GM12872 (cell line): ENCODE measurements at regions not wholly inside any gene's neighbourhood (a gene's known extent, or its start where the extent isn't known, plus 50 kb on each side); places are given as distances from the start of the nearest gene placed in this dataset.

Experiments used
- TF ChIP-seq, protein P1 (sequence below): IDR thresholded peaks from 3 replicates; pipeline ENCODE4 v1.5.1; 2011; ENCODE audit warnings: low read depth, mild to moderate bottlenecking, low read length, moderate library complexity; ENCODE audit not compliant: insufficient read depth

DNA sequence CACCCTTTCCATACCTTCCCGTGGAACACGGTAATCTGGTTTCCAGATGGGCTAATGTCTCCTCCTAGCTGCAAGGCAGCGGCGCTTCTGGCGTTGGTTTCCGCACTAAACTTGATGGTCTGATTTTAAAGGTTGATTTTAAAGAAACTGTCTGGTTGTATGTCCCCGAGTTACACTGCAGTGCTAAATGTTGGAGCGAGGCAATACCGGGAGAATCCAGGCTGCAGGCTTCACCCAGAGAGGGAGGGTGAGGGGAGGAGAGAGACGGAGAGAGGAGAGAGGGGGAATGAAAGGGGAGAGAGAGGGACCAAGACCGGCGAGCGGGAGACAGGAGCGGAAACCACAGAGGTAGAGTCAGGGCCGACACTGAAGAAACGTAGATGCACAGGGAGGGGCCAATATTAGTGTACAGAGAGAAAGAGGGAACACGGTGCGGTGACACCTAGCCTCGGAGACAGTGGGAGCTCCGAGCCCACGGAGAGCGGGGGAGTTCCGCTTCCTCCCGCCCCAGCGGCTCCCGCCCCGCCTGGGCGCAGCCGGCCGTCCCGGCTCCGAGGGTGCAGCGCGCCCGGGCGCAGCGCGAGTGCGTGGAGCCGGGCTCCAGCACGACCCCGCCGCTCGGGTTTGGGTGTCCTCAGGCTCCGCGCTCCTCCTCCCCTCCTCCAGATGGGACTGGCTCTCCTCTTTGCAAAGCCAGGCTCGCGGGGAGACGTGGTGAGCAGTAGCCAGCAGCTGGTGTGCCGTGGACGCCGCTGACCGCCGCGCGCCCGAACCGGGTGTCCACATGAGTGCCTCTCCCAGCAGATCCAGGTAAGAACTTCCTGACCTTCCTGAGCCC is 71.9 kb upstream of the GRAMD1B start:
- TF ChIP-seq, protein P1, sequence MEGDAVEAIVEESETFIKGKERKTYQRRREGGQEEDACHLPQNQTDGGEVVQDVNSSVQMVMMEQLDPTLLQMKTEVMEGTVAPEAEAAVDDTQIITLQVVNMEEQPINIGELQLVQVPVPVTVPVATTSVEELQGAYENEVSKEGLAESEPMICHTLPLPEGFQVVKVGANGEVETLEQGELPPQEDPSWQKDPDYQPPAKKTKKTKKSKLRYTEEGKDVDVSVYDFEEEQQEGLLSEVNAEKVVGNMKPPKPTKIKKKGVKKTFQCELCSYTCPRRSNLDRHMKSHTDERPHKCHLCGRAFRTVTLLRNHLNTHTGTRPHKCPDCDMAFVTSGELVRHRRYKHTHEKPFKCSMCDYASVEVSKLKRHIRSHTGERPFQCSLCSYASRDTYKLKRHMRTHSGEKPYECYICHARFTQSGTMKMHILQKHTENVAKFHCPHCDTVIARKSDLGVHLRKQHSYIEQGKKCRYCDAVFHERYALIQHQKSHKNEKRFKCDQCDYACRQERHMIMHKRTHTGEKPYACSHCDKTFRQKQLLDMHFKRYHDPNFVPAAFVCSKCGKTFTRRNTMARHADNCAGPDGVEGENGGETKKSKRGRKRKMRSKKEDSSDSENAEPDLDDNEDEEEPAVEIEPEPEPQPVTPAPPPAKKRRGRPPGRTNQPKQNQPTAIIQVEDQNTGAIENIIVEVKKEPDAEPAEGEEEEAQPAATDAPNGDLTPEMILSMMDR = no peak

DNA sequence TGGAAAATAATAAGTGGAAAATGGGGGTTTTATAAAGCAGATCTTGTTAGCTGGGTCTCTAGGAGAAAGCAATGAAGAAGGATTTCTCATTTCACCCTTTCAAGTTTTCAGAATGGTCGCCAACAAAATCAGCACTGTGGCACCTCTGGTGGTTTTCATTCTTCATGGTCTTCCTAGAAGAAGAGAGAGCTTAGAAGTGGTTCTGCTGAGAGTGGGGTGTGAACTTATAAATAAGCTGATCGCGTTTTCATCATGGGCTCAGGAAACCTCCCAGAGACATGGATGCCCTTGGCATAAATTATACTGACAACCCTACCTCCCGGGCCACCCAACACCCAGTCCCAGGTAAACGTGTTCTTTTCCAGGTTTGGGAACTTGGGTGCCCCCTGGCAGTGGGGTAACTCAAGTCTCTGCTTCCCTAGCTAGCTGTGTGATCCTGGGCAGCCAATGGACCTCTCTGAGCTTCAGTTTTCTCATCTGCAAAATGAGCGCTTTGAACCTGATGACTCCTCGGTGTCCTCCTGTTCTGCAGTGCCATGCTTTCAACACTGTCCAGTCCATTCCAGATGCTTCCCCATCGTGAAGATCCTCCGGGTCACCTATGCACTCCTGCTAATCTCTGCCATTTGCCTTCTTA is 72.6 kb upstream of the GRAMD1B start:
- TF ChIP-seq, protein P1 = no peak

DNA sequence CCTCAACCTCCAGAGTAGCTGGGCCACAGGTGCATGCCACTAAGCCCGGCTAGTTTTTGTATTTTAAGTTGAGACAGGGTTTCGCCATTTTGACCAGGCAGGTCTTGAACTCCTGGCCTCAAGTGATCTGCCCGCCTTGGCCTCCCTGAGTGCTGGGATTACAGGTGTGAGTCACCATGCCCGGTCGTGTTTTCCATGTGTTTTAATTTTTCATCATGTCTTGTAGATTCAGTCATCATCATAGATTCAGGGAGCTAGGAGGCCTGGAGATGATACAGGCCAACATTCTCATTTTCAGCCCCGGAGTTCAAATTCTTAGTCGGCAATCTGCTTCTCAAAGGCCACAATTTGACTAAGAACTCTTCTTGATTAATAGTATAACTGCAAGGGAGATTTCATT is 73.5 kb upstream of the GRAMD1B start:
- TF ChIP-seq, protein P1 = no peak

DNA sequence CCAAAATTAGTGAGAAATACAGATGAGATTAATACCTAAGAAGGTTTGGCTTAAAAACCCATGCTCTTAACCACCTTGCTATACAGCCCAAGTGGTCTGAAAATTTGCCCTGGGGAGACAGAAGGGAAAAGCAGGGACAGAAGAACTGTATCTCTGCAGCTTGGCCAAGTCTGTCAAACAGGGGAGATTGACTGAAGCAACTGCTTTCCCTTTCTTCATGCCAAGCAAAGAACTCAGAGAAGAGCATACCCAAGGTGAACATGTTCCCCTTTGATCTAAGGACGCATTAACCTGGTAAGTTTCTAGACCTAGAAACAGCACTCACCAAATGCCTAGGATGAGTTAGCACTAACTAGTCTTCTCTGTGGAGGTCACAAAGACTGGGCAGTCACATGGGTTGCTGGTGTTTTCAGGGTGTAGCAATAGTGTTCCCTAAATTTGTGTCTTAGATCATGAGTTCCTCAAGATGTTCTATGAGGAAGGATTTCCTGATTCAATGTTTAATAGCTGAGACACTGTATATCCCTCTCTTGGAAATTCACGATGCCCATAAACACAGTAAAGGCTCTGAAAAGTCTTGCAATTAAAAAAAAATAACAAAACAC is 75.6 kb upstream of the GRAMD1B start:
- TF ChIP-seq, protein P1 = no peak

DNA sequence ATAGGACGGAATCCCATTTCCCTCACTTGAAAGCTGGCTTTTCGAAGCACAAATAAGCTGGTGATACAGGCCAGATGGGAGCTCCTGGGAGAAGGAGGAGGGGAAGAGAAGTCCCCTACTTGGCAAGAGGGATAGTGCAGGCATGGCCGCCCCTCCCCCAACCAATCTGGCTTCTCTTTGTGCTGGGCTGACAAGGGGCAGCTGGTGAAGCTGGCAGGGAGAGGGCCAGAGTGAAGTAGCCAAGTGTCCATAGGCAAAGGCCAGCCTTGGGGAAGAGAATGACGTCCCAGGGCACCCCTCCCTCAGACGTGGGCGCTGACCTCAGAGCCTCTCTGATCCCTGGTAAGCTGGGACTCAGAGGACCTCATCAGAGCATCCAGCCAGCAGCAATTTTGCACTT is 78.7 kb upstream of the GRAMD1B start:
- TF ChIP-seq, protein P1 = no peak

DNA sequence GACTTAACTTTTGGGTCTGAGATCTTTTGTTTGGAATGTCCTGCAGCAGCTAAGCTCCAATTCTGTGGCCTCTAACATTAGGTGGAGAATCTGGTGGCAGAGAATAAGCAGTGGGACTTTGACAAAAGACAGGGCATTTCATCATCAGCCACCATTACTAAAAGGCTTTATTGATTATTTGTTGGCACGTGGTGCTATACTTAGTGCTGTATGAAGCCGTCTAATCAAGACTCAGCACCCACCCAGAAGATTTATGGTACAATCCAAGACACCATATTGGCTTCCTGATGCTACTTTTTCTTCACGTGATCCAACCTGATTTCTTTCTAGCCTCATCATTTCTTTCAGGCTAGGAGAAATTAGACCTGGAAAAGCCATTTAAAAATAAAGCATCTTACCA is 80.7 kb upstream of the GRAMD1B start:
- TF ChIP-seq, protein P1 = no peak

DNA sequence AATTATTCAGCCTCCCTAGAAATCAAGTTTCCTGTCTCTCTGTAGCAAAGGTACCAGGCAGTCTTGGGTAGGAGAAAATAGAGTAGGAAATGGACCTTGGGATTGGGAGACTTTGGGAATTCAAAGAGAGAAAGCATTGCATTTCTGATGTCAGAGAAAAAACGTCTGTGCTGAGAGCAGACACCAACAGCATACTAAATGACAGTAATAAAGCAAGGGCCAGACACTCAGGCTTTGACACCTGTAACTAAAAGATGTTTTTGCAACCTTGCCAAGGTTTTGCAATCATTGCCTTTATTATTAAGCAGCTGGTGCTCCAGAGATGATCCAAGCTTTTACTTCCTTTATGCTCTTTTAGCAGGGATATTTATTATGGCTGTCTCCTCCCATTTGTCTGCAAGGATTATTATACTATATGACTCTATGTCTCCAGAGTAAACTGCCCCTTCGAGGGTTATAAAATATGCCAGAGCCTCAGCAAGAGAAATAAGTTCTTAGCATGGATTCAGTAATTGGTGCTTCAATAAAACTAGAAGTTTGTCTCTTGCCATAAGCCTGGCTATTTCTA is 85.2 kb upstream of the GRAMD1B start:
- TF ChIP-seq, protein P1 = no peak
